MCF 10A (cell line): ENCODE measurements at regions not wholly inside any gene's neighbourhood (a gene's known extent, or its start where the extent isn't known, plus 50 kb on each side); places are given as distances from the start of the nearest gene placed in this dataset.

Experiments used
- BruUV-seq: library from RNA; stranded (reverse); fragments of 400-500 nt; replicated peaks from 2 replicates; lab custom pipeline; 2021; lab: Mats Ljungman, UMichigan
- CTCF ChIA-PET: fragments of 300-600 bp; sonication (Branson Sonifier 250); formaldehyde crosslinking; extraction: SDS; loops from one replicate; lab custom pipeline; 2021; ENCODE audit warnings: antibody characterized with exemption, inconsistent platforms; lab: Yijun Ruan, JAX
- POLR2A ChIA-PET: fragments of 300-600, 350-650 bp; sonication (Branson Sonifier 250); formaldehyde crosslinking; extraction: SDS; loops from one replicate; lab custom pipeline; 2020; ENCODE audit warnings: antibody characterized with exemption, inconsistent platforms; lab: Yijun Ruan, JAX
- DNase-seq: peaks from one replicate; pipeline ENCODE4 v3.0.0-alpha.2; 2018; ENCODE audit not compliant: unreplicated experiment
- H3K27ac Mint-ChIP-seq: one replicate; pipeline ENCODE4 v1.8.0; 2022; ENCODE audit warnings: mild to moderate bottlenecking, low read depth, mixed read lengths; ENCODE audit not compliant: unreplicated experiment
- H3K27me3 Mint-ChIP-seq: one replicate; pipeline ENCODE4 v1.8.0; 2022; ENCODE audit warnings: mixed read lengths; ENCODE audit not compliant: insufficient read depth, unreplicated experiment
- H3K36me3 Mint-ChIP-seq: one replicate; pipeline ENCODE4 v1.8.0; 2022; ENCODE audit warnings: mild to moderate bottlenecking, moderate library complexity, mixed read lengths; ENCODE audit not compliant: insufficient read depth, unreplicated experiment
- H3K4me1 Mint-ChIP-seq: one replicate; pipeline ENCODE4 v1.8.0; 2022; ENCODE audit warnings: mixed read lengths; ENCODE audit not compliant: insufficient read depth, unreplicated experiment
- H3K4me3 Mint-ChIP-seq: one replicate; pipeline ENCODE4 v1.8.0; 2022; ENCODE audit warnings: mild to moderate bottlenecking, moderate library complexity, mixed read lengths; ENCODE audit not compliant: unreplicated experiment
- H3K9me3 Mint-ChIP-seq: one replicate; pipeline ENCODE4 v1.8.0; 2022; ENCODE audit warnings: mixed read lengths; ENCODE audit not compliant: unreplicated experiment
- CTCF ChIP-seq: fragments of 200-600 bp; IDR thresholded peaks from one replicate; pipeline ENCODE4 v1.8.0; 2022; ENCODE audit warnings: antibody characterized with exemption, mild to moderate bottlenecking; ENCODE audit not compliant: unreplicated experiment
- intact Hi-C: fragments of 100-400 bp; cut with micrococcal nuclease; formaldehyde crosslinking; loops from 2 replicates; pipeline ENCODE4 v1.14.1; 2022

DNA sequence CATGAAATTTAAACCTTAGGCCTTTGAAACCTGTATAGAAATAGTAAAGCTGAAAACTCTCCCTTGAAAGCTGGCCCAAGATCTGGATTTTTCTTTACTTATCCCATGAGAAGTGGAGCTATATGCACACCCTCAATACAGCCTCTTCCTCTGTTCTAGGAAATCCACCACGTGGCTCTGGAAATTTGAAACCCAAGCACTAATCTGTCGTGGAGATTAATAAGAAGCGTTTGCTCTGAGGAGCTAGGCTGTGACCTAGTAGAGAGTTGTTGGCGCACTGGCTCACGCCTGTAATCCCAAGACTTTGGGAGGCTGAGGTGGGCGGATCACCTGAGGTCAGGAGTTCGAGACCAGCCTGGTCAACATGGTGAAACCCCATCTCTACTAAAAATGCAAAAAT lies 291.3 kb upstream of the PLXNA2 start:
- POLR2A ChIA-PET = interaction anchor here (1.5 kb wide), 1 partner anchor 10 kb away, joined by 3 read pairs; no protein-coding TSS in a partner anchor
- H3K27me3 Mint-ChIP-seq = no peaks in the 10 kb centered on the region
- H3K9me3 Mint-ChIP-seq = no peaks in the 10 kb centered on the region
- intact Hi-C loops = no loop called here
- no peaks in the 10 kb centered on the region for H3K36me3 Mint-ChIP-seq
- no peak for DNase-seq
- H3K27ac Mint-ChIP-seq = no peak overlapping the region
- TF ChIP-seq CTCF = no peak
- no TSS peak for BruUV-seq
- CTCF ChIA-PET = interaction anchor here (0.6 to 1.0 kb wide), 3 partner anchors 117 to 756 kb away, joined by 3 to 5 read pairs (median 4); no protein-coding TSS in a partner anchor
- H3K4me1 Mint-ChIP-seq = peaks cover 6% of the 10 kb centered on the region
- no peak overlapping the region for H3K4me3 Mint-ChIP-seq

GRCh38 chr1:208536212-208536611 lies 292.0 kb upstream of the PLXNA2 start:
- intact Hi-C loops = no loop called here
- Mint-ChIP-seq H3K27ac (no peak overlapping the region), H3K27me3 (no peaks in the 10 kb centered on the region), H3K4me1 (peaks cover 7% of the 10 kb centered on the region), H3K9me3 (no peaks in the 10 kb centered on the region), H3K4me3 (no peak overlapping the region), H3K36me3 (no peaks in the 10 kb centered on the region)
- BruUV-seq = no TSS peak
- TF ChIP-seq CTCF = no peak
- CTCF ChIA-PET = interaction anchor here (0.6 kb wide), 1 partner anchor 27 kb away, joined by 3 read pairs; no protein-coding TSS in a partner anchor
- no peak for DNase-seq
- POLR2A ChIA-PET = interaction anchor here (1.3 kb wide), 1 partner anchor 11 kb away, joined by 3 read pairs; no protein-coding TSS in a partner anchor

DNA sequence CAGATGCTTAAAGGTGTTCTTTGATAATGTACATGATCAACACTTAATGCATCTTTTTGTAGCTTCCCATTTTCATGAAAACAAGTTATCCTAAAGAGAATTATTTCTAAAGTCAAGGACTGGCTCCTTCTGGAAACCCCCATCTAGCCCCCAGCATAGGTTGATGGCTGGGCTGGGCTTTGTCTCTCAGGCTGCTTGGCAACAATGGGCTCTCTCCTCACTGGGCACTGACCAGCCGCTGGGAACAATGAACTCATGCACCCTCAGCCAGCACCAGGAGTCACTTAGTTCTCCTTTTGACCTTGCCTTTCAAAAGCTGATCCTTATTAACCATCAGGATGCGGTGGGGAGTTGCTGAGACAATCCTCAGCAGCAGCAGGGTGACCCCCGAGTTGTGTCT lies 293.0 kb upstream of the PLXNA2 start:
- POLR2A ChIA-PET = interaction anchor here (0.7 to 1.3 kb wide), 2 partner anchors 12 to 21 kb away, joined by 3 read pairs; no protein-coding TSS in a partner anchor
- Mint-ChIP-seq H3K9me3 (no peaks in the 10 kb centered on the region), H3K36me3 (no peaks in the 10 kb centered on the region), H3K4me3 (no peak overlapping the region), H3K27me3 (no peaks in the 10 kb centered on the region), H3K27ac (no peak overlapping the region), H3K4me1 (peaks cover 17% of the 10 kb centered on the region)
- no TSS peak for BruUV-seq
- CTCF ChIA-PET = interaction anchor here (0.6 to 0.8 kb wide), 2 partner anchors 100 to 219 kb away, joined by 3 to 4 read pairs; no protein-coding TSS in a partner anchor
- TF ChIP-seq CTCF = no peak
- DNase-seq = no peak
- intact Hi-C loops = no loop called here

- no peak overlapping the region for H3K27ac Mint-ChIP-seq
- intact Hi-C loops = no loop called here
- H3K36me3 Mint-ChIP-seq = no peaks in the 10 kb centered on the region
- no peaks in the 10 kb centered on the region for H3K9me3 Mint-ChIP-seq
- H3K4me3 Mint-ChIP-seq = no peak overlapping the region
- POLR2A ChIA-PET = no interaction called here
- H3K27me3 Mint-ChIP-seq = no peaks in the 10 kb centered on the region
- TF ChIP-seq CTCF = no peak
- H3K4me1 Mint-ChIP-seq = peaks cover 21% of the 10 kb centered on the region
- no TSS peak for BruUV-seq
- CTCF ChIA-PET = no interaction called here
- no peak for DNase-seq
Measured at GRCh38 chr1:208538078-208538477, 293.9 kb upstream of the PLXNA2 start.
